ENCODE measurements at regions not wholly inside any gene's neighbourhood (a gene's known extent, or its start where the extent isn't known, plus 50 kb on each side); places are given as distances from the start of the nearest gene placed in this dataset.

DNA sequence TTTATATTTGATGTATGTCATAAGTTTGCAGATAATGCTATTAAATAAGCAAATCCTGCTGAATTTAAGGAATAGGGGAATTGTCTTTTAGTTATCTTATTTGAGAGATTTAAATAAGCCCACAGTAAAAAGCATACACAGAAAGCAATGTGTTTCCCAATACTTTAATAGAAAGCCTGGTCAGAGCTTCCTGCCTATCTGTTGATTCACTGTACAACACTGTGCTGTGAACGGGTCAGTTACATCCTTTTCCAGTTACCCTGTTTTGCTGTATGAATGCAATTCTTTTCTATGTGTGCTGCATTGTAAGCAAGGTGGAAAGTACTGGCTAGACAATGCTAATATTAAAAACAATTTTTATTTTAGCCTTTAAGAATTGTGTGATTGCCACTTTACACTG is 81.2 kb downstream of the ANKRD7 start:
- TF ChIP-seq POLR2A (IDR thresholded peaks at IDR 0.05; ENCODE audit: low read depth, low read length): no peak
- no peak for TF ChIP-seq CEBPB (IDR thresholded peaks at IDR 0.05; ENCODE audit: low read depth, low read length)
- TF ChIP-seq RAD21 (IDR thresholded peaks at IDR 0.05; ENCODE audit: low read length): no peak
- TF ChIP-seq, protein P1, sequence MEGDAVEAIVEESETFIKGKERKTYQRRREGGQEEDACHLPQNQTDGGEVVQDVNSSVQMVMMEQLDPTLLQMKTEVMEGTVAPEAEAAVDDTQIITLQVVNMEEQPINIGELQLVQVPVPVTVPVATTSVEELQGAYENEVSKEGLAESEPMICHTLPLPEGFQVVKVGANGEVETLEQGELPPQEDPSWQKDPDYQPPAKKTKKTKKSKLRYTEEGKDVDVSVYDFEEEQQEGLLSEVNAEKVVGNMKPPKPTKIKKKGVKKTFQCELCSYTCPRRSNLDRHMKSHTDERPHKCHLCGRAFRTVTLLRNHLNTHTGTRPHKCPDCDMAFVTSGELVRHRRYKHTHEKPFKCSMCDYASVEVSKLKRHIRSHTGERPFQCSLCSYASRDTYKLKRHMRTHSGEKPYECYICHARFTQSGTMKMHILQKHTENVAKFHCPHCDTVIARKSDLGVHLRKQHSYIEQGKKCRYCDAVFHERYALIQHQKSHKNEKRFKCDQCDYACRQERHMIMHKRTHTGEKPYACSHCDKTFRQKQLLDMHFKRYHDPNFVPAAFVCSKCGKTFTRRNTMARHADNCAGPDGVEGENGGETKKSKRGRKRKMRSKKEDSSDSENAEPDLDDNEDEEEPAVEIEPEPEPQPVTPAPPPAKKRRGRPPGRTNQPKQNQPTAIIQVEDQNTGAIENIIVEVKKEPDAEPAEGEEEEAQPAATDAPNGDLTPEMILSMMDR (conservative IDR thresholded peaks at IDR 0.05; ENCODE audit: low read depth, low read length): no peak
- no peak for TF ChIP-seq MAZ (IDR thresholded peaks at IDR 0.05; ENCODE audit: borderline replicate concordance, low read depth, low read length)
- TF ChIP-seq NFE2L2 (IDR thresholded peaks at IDR 0.05; ENCODE audit: low read depth, low read length): no peak
- TF ChIP-seq BHLHE40 (IDR thresholded peaks at IDR 0.05; ENCODE audit: low read depth, low read length): no peak
- no peak for TF ChIP-seq FOS (IDR thresholded peaks at IDR 0.05; ENCODE audit: low read depth, low read length)
- TF ChIP-seq RFX5 (IDR thresholded peaks at IDR 0.05; ENCODE audit: low read depth, low read length): no peak
- TF ChIP-seq MXI1 (IDR thresholded peaks at IDR 0.05; ENCODE audit: borderline replicate concordance, low read depth, low read length): no peak
- no peak for TF ChIP-seq SMC3 (IDR thresholded peaks at IDR 0.05; ENCODE audit: low read depth, low read length)
- no peak for TF ChIP-seq MAFK (IDR thresholded peaks at IDR 0.05; ENCODE audit: low read depth, low read length)

All from IMR-90 (cell line).